ENCODE measurements at regions not wholly inside any gene's neighbourhood (a gene's known extent, or its start where the extent isn't known, plus 50 kb on each side); places are given as distances from the start of the nearest gene placed in this dataset.

DNA sequence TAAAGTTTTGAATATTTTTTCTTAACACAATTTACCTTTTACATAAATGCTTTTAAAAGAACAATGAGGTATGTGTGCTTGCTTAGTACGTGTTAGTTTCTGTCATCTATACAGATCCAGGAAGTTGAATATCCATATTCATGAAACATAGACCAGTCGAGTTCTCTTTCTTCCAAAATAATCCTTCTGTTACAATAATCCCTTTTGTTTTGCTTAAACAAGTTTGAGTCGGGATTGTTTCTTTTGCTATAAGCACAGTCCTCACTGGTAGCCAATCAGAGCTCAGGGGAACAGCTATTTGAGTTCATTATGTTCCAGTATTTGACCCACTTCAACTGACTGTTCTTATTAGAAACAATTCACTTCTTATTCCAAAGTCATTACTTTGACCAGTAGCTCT is 214.7 kb upstream of the FLRT2 start:
- no TSS peak for BruUV-seq (replicated peaks)
- TF ChIP-seq, protein P1, sequence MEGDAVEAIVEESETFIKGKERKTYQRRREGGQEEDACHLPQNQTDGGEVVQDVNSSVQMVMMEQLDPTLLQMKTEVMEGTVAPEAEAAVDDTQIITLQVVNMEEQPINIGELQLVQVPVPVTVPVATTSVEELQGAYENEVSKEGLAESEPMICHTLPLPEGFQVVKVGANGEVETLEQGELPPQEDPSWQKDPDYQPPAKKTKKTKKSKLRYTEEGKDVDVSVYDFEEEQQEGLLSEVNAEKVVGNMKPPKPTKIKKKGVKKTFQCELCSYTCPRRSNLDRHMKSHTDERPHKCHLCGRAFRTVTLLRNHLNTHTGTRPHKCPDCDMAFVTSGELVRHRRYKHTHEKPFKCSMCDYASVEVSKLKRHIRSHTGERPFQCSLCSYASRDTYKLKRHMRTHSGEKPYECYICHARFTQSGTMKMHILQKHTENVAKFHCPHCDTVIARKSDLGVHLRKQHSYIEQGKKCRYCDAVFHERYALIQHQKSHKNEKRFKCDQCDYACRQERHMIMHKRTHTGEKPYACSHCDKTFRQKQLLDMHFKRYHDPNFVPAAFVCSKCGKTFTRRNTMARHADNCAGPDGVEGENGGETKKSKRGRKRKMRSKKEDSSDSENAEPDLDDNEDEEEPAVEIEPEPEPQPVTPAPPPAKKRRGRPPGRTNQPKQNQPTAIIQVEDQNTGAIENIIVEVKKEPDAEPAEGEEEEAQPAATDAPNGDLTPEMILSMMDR (IDR thresholded peaks at IDR 0.05; ENCODE audit: unreplicated experiment): no peak
- no peaks in the 10 kb centered on the region for H3K36me3 Mint-ChIP-seq (ENCODE audit: insufficient read depth, unreplicated experiment)
- ChIA-PET CTCF (no interaction called here), POLR2A (no interaction called here)
- no peak overlapping the region for H3K4me3 Mint-ChIP-seq (ENCODE audit: unreplicated experiment)
- peaks cover 6% of the 10 kb centered on the region for H3K4me1 Mint-ChIP-seq (ENCODE audit: insufficient read depth, unreplicated experiment)
- H3K27ac Mint-ChIP-seq (ENCODE audit: low read depth, unreplicated experiment): no peak overlapping the region
- no peaks in the 10 kb centered on the region for H3K9me3 Mint-ChIP-seq (ENCODE audit: unreplicated experiment)
- H3K27me3 Mint-ChIP-seq (ENCODE audit: insufficient read depth, unreplicated experiment): no peaks in the 10 kb centered on the region
- DNase-seq (ENCODE audit: unreplicated experiment): no peak
- intact Hi-C loops (cut with micrococcal nuclease): no loop called here

DNA sequence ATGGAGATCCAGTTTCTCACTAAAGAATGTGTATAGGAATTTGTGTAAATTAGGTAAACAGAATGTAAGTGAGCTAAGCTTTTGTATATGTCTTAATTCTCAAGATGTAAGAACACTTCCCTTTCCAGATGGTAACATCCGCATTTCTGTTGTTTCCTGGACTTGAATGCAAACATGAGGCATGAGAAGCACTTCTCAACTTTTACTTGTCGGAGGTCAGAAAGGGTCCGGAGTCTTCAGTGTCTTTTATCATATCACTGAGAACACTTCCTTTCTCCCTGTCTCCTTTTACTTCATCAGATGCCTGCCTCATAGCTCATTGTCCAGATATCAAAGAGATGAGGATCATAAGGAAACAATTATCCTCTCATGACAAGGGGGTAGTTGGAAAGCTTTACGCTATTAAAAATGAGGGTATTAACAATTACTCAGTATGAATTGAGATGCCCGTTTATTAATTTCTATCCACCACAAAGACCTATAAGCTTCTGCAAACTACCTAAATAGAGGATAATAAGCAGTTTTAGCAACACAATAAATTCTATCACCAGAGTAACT is 214.1 kb upstream of the FLRT2 start:
- no peaks in the 10 kb centered on the region for H3K9me3 Mint-ChIP-seq (ENCODE audit: unreplicated experiment)
- DNase-seq (ENCODE audit: unreplicated experiment): no peak
- POLR2A ChIA-PET: no interaction called here
- BruUV-seq (replicated peaks): no TSS peak
- no peak overlapping the region for H3K4me3 Mint-ChIP-seq (ENCODE audit: unreplicated experiment)
- no peaks in the 10 kb centered on the region for H3K27me3 Mint-ChIP-seq (ENCODE audit: insufficient read depth, unreplicated experiment)
- no peak overlapping the region for H3K27ac Mint-ChIP-seq (ENCODE audit: low read depth, unreplicated experiment)
- CTCF ChIA-PET: no interaction called here
- TF ChIP-seq, protein P1 (IDR thresholded peaks at IDR 0.05; ENCODE audit: unreplicated experiment): no peak
- intact Hi-C loops (cut with micrococcal nuclease): no loop called here
- H3K36me3 Mint-ChIP-seq (ENCODE audit: insufficient read depth, unreplicated experiment): no peaks in the 10 kb centered on the region
- H3K4me1 Mint-ChIP-seq (ENCODE audit: insufficient read depth, unreplicated experiment): peaks cover 7% of the 10 kb centered on the region

DNA sequence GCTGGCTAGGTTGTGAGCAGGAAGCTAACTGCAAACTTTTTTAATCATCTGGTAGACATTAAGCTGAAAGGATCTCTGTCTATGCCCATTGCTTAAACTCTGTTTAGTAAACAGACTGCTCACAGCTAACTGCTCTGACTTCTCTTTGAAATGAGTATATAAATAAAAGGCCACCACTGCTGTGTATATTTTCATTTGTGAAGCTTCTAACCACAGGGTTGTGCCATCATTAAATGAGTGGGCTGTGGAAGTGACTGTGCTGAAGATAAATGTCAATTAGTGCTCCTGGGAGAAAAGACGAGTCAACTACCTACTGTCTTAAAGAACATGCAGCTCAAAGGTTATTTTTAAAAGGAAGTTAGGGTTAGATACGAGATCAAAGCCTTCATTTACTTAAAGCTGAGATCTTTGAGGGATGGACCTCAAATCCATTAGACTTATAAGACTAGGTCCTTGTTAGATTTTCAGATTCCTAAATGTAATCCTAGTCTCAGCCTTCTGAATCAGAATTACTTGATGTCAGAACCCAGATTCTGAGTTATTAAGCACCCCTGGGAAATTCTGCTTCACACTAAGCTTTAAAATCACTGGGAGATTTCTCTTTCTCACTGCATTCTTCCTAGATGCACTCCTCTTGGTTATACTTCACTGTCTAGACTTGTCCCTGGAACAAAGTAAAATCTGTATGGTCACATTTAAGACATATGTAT is 213.1 kb upstream of the FLRT2 start:
- intact Hi-C loops (cut with micrococcal nuclease): no loop called here
- Mint-ChIP-seq H3K9me3 (ENCODE audit: unreplicated experiment) (no peaks in the 10 kb centered on the region), H3K27ac (ENCODE audit: low read depth, unreplicated experiment) (no peak overlapping the region), H3K36me3 (ENCODE audit: insufficient read depth, unreplicated experiment) (no peaks in the 10 kb centered on the region), H3K4me1 (ENCODE audit: insufficient read depth, unreplicated experiment) (peaks cover 7% of the 10 kb centered on the region), H3K4me3 (ENCODE audit: unreplicated experiment) (no peak overlapping the region), H3K27me3 (ENCODE audit: insufficient read depth, unreplicated experiment) (no peaks in the 10 kb centered on the region)
- no TSS peak for BruUV-seq (replicated peaks)
- DNase-seq (ENCODE audit: unreplicated experiment): no peak
- TF ChIP-seq, protein P1 (IDR thresholded peaks at IDR 0.05; ENCODE audit: unreplicated experiment): no peak
- ChIA-PET CTCF (interaction anchor here (0.5 kb wide), 1 partner anchor 87 kb away, joined by 5 read pairs; no protein-coding TSS in a partner anchor), POLR2A (no interaction called here)

DNA sequence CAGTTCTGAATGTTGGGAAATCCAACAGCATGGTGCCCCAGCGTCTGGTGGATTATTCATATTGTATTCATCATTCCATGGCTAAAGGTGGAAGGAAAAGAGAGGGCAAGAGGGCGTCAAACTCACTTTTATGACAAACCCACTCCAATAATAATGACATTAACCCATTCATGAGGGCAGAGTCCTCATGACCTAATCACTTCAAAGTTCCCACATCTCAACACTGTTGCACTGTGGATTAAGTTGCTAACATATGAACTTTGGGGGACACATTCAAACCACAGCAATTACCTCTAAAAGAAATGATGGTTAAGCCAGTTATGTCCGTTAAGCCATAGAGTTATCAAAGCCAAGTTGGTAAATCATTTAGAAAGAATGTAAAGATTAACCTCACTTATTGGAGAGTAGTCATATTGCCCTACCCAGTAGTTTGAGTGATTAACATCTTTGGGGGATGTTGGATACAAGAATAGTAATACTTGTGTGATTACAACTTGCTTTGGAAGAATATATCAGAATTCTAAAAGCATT is 212.4 kb upstream of the FLRT2 start:
- BruUV-seq (replicated peaks): no TSS peak
- Mint-ChIP-seq H3K4me1 (ENCODE audit: insufficient read depth, unreplicated experiment) (peaks cover 7% of the 10 kb centered on the region), H3K27ac (ENCODE audit: low read depth, unreplicated experiment) (no peak overlapping the region), H3K36me3 (ENCODE audit: insufficient read depth, unreplicated experiment) (no peaks in the 10 kb centered on the region), H3K4me3 (ENCODE audit: unreplicated experiment) (no peak overlapping the region), H3K9me3 (ENCODE audit: unreplicated experiment) (no peaks in the 10 kb centered on the region), H3K27me3 (ENCODE audit: insufficient read depth, unreplicated experiment) (no peaks in the 10 kb centered on the region)
- ChIA-PET POLR2A (no interaction called here), CTCF (interaction anchor here (0.7 kb wide), 1 partner anchor 9 kb away, joined by 3 read pairs; no protein-coding TSS in a partner anchor)
- intact Hi-C loops (cut with micrococcal nuclease): no loop called here
- no peak for DNase-seq (ENCODE audit: unreplicated experiment)
- TF ChIP-seq, protein P1 (IDR thresholded peaks at IDR 0.05; ENCODE audit: unreplicated experiment): no peak
